SK-N-SH (cell line): ENCODE measurements at regions not wholly inside any gene's neighbourhood (a gene's known extent, or its start where the extent isn't known, plus 50 kb on each side); places are given as distances from the start of the nearest gene placed in this dataset.

Experiments used
- CTCF ChIP-seq: fragments of 200-600 bp; sonication (generic); IDR thresholded peaks from 2 replicates; pipeline ENCODE4 v1.6.1; 2017; ENCODE audit warnings: antibody characterized with exemption, mild to moderate bottlenecking, moderate library complexity
- EP300 ChIP-seq, 2 experiments: IDR thresholded peaks; 2 replicates each; pipeline versions ENCODE4 v1.4.0 to v1.6.1; 2012; ENCODE audit warnings: borderline replicate concordance in 1 of 2, low read depth in 1 of 2, low read length in 1 of 2
- GABPA ChIP-seq: IDR thresholded peaks from 2 replicates; pipeline ENCODE4 v1.4.0; 2012; ENCODE audit warnings: low read depth, mild to moderate bottlenecking
- POLR2AphosphoS5 ChIP-seq: IDR thresholded peaks from 2 replicates; pipeline ENCODE4 v1.6.1; 2012; ENCODE audit warnings: low read depth, low read length
- RAD21 ChIP-seq: IDR thresholded peaks from 2 replicates; pipeline ENCODE4 v1.6.1; 2012; ENCODE audit warnings: mild to moderate bottlenecking, low read length
- TAF1 ChIP-seq: IDR thresholded peaks from 2 replicates; pipeline ENCODE4 v1.6.1; 2012; ENCODE audit warnings: low read depth, mild to moderate bottlenecking, low read length, moderate library complexity, borderline replicate concordance
- YY1 ChIP-seq: IDR thresholded peaks from 2 replicates; pipeline ENCODE4 v1.4.0; 2012; ENCODE audit warnings: low read depth, mild to moderate bottlenecking

GRCh38 chr1:2968471-2968881, 52.8 kb upstream of the ACTRT2 start:
- no peak for TF ChIP-seq TAF1
- no peak for TF ChIP-seq GABPA
- no peak for TF ChIP-seq CTCF
- TF ChIP-seq YY1: no peak
- no peak for TF ChIP-seq RAD21
- TF ChIP-seq EP300 (IDR thresholded peaks at IDR 0.05; ENCODE audit: borderline replicate concordance in 1 of 2, low read depth in 1 of 2, low read length in 1 of 2): no peak
- TF ChIP-seq POLR2AphosphoS5: no peak
